ENCODE measurements at regions not wholly inside any gene's neighbourhood (a gene's known extent, or its start where the extent isn't known, plus 50 kb on each side); places are given as distances from the start of the nearest gene placed in this dataset.

DNA sequence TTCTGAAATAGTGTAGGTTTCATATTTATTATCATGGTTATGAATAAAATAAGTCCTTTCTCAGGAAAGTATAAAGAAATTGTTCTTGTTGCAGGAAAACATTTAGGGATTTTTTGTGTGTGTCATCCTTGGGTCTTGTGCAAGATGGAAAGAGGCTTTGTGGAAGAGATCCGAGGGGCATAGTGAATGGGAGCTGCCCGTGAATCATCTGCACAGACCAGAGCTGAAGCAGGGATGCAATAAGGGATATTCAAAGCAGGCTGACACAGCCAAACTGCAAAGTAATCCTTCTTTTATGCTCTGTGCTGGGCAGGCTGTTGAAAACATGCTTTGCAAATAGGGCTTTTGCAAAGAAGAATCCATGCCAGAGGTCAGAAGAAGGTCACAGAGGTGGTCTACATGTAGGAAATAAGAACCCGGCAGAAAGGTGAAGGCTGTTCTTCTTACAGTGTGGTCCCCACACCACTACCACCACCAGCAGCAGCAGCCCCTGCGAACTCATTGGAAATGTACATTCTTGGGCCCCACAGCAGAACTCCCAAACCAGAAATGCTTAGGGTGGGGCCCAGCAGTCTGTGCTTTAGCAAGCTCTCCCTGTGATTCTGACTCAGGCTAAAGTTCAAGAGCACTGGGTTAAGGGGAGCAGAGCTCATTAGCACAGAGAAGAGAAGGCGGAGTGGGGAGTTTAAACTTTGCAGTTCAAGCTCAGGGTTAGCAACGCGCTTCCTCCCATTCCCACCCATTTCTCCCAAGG is 237.6 kb downstream of the QKI start:
- intact Hi-C loops (cut with DNase I) = no loop called here
- DNase-seq = no peak

DNA sequence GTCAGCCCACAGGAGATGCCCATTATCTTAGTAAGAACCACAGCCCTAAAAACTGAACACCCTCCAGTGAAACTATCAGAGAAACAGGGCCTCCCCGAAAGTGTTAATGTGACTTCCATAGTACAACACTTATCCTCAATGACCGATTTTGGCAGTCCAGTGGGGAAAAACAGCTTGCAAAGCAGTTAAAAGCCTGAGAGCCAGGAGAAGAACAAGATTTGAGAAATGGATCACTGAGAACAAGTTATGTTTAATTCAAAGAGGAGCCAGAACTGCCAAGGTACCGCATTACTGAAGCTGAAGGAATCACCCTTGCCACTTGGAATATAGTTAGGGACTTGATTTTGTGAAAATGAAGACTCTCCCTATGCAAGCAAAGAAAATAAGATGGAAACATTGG is 236.9 kb downstream of the QKI start:
- intact Hi-C loops (cut with DNase I) = no loop called here
- DNase-seq = no peak

DNA sequence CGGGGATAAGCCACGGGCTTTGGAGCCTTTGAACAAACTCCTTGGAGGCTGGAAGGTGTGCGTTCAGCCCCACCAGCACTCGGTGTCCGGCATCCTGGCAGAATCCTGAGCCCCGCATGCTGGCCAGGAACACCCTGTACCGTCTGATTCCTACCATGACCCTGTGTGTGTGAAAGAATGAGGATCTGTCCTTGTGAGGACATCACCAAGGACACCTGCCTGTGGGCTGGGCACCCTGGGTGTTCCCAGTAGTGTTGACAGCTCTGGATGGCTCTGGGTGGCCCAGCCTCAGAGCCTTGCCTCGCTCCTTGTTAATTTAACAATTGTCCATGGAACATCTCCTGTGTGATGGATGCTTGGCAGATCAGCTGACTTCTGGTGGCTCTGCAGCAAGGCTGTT is 234.3 kb downstream of the QKI start:
- intact Hi-C loops (cut with DNase I) = no loop called here
- DNase-seq = peak in 1 of 10 donors; percentile 45

DNA sequence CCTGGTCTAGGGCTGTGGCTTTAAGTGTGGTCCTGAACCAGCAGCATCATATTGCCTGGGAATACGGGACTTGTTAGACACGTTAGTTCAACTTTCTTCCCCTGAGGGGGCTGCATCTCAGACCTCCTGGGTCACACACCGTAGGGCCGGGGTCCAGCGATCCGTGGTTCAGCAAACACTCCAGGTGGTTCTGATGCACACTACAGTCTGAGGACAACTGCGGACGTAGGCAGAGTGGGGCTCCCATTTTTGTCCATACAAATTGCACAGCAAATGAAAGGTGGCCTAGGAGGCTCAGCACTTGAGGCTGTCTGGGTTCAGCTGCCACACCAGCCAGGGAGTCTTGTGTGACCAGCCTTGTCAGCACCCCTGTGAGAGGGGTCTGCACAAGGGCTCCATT is 233.1 kb downstream of the QKI start:
- intact Hi-C loops (cut with DNase I) = no loop called here
- DNase-seq = peak in 1 of 10 donors; percentile 79

DNA sequence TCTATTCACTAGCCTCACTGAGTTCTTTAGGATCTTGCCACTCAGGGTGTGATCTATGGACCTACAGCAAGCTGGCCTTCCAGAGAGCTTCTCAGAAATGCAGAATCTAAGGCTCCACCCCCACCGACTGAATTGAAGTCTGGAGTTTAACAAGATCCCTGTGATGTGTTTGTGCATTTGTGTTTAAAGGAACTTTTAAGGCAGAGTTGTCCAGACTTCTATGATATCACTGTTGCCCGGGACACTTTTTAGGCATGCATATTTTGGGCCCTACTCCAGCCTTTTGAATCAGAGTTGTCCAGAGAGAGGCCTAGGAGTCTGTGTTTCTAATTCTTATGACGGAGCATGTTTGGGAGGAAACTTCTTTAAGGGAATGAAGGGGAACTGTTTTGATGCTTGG is 232.3 kb downstream of the QKI start:
- intact Hi-C loops (cut with DNase I) = no loop called here
- no peak for DNase-seq

DNA sequence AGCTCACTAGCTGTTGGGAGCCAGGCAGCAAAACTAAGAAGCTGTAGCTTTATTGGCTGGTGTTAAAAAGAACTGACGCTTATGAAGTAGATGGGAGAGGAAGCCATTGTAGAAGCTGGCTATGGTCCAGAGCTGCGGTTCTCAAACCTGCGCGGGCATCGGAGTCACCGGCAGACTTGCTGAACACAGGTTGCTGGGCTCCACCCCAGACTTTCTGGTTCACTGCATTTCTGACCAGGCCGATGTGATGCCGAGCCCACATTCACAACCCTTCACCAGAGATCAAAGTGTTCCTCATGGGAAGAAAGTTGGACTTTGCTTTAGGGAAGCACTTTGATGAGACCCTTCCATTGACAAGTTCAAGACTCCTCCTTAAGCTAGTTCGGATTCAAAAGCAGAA is 231.6 kb downstream of the QKI start:
- no peak for DNase-seq

DNA sequence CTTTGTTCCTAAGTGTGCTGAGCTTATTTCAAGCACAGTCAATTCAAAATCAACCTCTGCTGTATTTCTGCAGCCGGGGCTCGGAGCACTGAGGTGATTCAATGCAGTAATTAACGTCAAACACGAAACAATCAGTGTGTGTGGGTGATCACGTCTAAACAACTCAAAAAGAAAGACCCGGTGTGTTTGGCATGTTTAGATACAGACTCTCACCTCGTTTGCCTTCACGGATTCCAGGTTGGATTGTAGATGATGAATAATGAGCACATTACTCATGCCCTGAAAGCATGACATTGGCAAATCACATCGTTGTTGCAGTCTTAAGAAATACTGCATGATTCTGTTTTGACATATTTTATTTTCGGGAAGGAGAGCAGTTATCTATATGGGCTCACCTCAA is 231.0 kb downstream of the QKI start:
- intact Hi-C loops (cut with DNase I) = no loop called here

More for the DNA sequence above, 231.6 kb downstream of the QKI start:
- intact Hi-C loops (cut with DNase I) = no loop called here

DNA sequence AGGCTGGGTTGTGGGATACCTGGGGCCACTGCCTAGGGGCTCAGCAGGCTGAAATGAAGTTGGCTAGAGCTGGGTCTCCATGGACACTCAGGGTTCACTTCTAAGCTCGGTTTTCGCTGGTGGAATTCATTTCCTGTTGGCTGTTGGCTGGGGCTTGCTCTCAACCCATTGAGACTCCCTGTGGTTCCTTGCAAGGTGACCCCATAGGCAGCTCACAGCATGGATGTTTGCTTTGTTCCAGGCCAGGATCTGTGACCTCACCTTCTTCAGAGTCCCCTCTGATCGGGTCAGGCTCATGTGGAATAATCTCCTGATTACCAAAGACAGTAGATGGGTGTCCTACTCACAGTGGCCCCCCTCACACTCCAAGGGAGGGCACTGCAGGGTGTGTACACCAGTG is 229.3 kb downstream of the QKI start:
- no peak for DNase-seq
- intact Hi-C loops (cut with DNase I) = no loop called here

More for the DNA sequence above, 231.0 kb downstream of the QKI start:
- no peak for DNase-seq

DNA sequence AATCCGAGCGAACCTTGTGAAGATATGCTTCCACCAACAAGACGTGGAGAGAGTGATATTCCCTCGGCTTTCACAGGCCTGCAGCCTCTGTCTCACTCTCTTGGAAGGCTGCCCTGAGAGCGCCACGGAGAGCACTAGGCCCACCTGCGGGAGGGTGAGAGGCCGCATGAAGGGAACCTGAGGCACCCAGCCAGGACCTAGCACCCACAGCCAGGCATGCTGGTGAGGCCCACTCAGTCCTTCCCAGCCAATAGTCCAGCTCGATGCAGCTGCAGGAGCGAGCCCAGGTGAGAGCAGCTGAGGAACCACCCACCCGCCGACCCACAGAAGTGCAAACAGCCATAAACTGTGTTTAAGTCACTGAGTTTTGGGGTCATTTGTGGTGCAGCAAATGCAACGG is 227.2 kb downstream of the QKI start:
- intact Hi-C loops (cut with DNase I) = no loop called here

DNA sequence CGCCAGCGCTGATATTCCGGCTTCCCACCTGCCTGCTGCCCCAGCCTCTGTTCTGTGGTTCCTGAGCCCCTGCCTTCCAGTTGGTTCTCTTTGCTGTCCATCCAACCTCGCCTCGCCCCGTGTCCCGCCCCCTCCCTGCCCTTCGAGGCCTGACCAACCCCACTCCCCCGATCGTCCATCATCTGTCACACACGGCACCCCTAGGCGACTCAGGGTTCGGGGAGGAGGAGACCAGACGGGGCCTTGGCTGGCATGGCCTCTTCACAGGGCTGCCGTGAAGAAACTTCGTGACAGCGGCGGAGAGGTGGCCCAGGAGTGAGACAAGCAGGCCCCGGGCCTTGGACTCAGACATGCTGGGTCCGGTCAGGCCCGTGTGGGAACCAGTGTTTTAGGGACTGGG is 226.1 kb downstream of the QKI start:
- intact Hi-C loops (cut with DNase I) = no loop called here
- DNase-seq = peak in 2 of 10 donors; percentile 41 to 78

More for the DNA sequence above, 227.2 kb downstream of the QKI start:
- peak in 1 of 10 donors; percentile 81 for DNase-seq

DNA sequence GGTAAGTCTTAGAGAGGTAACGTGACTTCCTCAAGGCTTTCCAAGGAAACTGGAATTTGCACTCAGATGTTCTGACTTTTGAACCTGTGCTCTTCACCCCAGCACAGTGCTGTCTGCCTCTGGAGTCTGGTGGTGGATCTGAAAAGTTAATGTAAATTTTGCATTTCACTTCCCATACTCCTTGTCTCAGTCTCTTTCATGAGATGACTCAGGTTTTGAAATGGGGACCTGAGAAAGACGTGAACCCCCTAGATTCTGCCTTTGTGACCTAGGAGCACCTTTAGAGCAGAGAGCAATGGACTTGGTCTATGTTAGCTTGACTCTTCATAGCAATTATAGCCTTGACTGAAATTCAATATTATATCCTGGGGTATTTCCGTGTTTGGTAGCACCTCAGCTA is 223.0 kb downstream of the QKI start:
- no peak for DNase-seq
- intact Hi-C loops (cut with DNase I) = no loop called here

DNA sequence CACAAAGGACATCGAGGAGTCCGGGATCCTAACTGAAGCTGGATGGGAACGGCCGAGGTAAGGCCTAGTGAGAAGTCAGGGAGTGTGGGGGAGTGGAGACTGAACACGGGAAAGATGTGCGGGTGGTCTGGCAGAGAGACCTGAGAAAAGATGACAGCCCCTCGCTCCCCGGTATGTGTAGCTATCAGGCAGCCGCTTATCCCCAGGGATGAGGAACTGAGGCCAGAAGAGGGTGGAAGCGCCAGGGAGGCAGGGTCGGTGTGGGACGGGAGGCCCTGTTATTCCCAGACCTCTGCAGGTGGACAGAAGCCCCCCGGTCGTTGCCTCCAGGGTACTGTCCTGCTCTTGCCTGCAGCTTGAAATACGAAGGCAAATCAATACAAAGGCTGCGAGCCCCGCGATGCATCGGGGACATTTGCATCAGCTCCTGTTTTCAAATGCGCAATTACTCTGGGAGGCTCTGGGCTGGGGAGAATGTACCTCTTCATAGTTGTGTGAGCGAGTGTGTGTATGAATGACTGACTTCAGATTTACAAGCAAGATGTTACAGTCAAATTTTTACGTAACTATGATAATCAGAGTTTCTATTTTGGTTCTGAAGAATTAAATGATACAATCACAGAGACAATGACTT is 221.3 kb downstream of the QKI start:
- intact Hi-C loops (cut with DNase I) = no loop called here

DNA sequence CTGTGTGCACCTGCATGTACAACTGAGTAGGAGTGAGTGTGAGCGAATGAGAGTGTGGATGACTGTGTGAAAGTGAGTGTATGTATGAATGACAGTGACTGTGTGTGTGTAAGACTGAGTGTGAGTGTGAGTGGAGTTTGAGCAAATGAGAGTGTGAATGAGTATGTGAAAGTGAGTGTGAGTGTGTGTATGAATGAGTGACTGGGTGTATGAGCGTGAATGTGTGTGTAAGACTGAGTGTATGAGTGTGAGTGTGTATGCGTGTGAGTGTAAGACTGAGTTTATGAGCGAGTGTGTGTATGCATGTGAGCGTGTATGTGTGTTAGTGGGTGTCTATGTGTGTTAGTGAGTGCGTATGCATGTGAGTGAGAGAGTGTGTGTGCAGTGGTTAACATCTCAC is 220.8 kb downstream of the QKI start:
- intact Hi-C loops (cut with DNase I) = no loop called here
- no peak for DNase-seq

More for the DNA sequence above, 221.3 kb downstream of the QKI start:
- DNase-seq = no peak

DNA sequence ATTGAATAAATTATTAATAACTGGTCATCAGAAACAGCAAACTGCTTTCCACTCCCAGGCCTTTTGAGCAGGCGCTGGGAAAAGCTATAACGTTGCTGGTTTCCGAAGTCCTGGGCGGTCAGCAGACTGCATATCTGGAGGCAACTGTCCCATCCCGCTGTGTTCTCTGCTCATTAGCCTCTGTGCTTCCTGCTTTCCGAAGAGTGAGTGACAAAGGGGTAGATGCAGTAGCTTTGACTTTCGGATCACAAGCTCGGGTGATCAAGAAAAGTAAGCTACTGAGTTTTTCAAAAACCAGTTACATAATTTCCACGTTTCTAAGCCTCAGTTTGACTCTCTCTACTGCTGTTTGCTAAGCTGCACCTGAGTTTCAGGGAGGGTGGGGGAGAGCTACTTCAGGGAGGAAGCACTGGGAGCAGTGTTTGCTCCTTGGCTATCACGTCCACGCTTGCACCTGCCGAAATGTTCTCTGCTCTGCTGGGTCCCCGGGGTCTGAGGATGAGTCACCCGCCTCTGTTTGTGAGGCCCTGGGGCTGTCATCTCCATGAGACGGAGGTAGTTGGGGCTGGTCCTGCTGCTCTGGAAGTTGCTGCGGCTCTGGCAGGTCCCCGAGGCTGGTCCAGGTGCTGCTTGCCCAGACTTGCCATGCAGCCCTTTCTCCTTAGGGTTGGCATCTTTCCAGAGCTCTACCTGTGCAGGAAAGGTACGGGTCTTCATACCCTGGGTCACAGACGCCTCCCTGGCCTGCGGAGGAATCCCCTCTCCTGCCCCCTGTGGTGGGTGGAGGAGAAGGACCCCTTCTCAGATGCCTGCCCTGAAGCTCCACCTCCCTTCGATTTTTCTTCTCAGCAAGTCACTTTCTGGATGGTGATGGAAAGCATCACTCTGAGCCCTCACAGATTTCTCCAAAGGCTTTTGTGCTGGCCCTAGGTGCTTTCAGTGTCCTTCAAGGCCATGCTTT is 220.0 kb downstream of the QKI start:
- DNase-seq = no peak
- intact Hi-C loops (cut with DNase I) = no loop called here

DNA sequence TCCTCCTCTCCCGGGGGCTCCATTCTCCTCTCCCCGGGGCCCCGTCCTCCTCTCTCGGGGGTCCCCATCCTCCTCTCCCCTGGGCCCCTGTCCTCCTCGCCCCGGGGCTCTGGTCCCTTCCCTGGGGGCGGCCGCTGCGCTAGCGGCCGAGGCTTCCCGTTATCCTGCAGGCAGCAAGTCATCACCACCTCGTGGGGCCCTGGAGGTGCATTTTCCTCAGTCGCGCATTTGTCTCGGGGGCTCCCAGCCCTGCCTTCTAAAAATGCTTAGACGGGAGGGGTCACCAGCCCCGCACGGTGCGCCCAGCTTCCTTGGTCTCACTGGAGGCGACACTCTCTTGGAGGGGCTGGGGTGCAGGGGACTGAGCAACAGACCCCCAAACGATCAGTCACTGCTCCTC is 216.5 kb downstream of the QKI start:
- intact Hi-C loops (cut with DNase I) = no loop called here
- no peak for DNase-seq

DNA sequence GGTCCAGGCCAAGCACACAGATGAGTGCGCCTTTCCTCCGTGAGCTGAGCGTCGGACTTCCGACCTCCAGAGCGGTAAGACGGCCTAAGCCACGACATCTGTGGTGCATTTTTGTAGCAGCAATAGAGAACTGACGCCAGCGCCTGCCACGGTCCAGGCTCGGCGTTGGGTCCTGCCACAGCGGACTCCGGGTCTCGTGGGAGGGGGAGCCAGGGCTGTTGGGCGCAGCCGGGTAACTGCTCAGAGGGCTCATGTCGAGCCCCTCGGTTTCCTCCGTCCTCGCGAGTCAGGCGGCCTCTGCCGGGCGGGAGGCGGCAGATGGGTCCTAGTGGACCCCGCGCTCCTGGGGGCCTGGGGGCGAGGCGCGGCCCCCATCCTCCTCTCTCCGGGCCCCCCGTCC is 216.1 kb downstream of the QKI start:
- peak in 1 of 10 donors; percentile 70 for DNase-seq
- intact Hi-C loops (cut with DNase I) = no loop called here

DNA sequence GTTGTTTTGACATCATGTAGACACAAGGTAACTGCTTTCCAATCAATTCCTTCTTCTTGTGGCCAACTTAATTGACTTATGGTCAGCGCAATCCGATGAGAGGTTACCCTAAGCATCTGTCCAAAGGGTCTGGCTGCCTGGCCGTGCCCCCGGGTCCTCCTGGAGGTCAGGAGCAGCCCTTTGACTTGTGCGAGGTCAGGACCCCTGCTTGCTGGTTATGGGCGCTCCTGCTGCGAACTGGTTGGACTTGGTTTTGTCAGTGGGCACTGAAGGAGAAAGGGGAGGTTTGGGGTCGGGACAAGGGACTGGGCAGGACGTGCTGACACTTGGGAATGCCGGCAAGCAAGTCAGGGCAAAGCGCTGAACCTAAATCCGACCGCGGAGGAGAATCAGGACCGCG is 215.6 kb downstream of the QKI start:
- intact Hi-C loops (cut with DNase I) = no loop called here
- no peak for DNase-seq

Measured in posterior cingulate gyrus (tissue), 11 donors.